H1 (cell line): ENCODE measurements at regions not wholly inside any gene's neighbourhood (a gene's known extent, or its start where the extent isn't known, plus 50 kb on each side); places are given as distances from the start of the nearest gene placed in this dataset.

Experiments
- CEBPB ChIP-seq: IDR thresholded peaks from 2 replicates; pipeline ENCODE4 v1.6.1; 2012; ENCODE audit warnings: low read depth, low read length
- CTBP2 ChIP-seq: IDR thresholded peaks from 2 replicates; pipeline ENCODE4 v1.7.0; 2011; ENCODE audit warnings: borderline replicate concordance, mild to moderate bottlenecking, moderate library complexity, mixed read lengths, low read length; ENCODE audit not compliant: insufficient read depth, insufficient read length
- SAP30 ChIP-seq: fragments of 300-600 bp; sonication (generic); IDR thresholded peaks from 2 replicates; pipeline ENCODE4 v1.7.1; 2012; ENCODE audit warnings: low read length, moderate library complexity, mild to moderate bottlenecking, inconsistent platforms; ENCODE audit not compliant: insufficient read depth, insufficient replicate concordance
- SIRT6 ChIP-seq: IDR thresholded peaks from one replicate; pipeline ENCODE4 v1.7.1; 2012; ENCODE audit warnings: low read length, inconsistent platforms
- TF ChIP-seq, protein P1 (sequence below): IDR thresholded peaks from 2 replicates; pipeline ENCODE4 v1.6.1; 2011; ENCODE audit warnings: low read length, improper control_type of control experiment

DNA sequence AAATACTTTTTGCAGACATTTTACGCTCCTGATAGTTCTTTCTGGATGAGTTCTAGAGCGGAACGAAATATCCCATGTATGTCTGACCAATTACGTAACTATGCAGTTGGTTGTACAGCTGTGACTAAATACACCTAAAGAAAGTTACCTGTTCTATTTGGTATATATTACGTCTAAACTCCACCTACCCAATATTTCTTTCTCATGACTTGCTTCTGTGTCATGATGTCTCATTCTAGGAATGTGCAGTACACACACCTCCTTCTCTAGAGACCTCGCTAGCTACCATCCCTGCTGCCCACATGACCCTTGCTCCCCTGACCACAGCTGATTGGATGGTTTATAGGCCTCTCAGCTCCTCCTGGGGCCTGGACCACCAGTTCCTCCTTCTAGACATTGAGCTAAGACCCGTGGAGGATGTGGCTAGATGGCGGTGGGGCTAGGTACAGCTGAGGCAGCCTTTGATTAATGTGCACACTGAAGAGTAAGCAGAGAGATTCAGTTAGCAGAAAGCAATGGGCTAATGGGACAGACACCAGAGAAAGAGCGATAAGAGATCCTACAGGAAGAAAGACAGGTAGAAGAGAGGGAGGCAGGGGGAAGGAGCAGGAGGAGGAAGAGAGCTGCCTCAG lies 422.1 kb downstream of the COG6 start (continued):
- TF ChIP-seq CTBP2: no peak
- TF ChIP-seq CEBPB: no peak
- TF ChIP-seq SIRT6: no peak
- no peak for TF ChIP-seq SAP30
- TF ChIP-seq, protein P1, sequence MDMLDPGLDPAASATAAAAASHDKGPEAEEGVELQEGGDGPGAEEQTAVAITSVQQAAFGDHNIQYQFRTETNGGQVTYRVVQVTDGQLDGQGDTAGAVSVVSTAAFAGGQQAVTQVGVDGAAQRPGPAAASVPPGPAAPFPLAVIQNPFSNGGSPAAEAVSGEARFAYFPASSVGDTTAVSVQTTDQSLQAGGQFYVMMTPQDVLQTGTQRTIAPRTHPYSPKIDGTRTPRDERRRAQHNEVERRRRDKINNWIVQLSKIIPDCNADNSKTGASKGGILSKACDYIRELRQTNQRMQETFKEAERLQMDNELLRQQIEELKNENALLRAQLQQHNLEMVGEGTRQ: no peak
